CD1c-positive myeloid dendritic cell (primary cell): ENCODE measurements at regions not wholly inside any gene's neighbourhood (a gene's known extent, or its start where the extent isn't known, plus 50 kb on each side); places are given as distances from the start of the nearest gene placed in this dataset.

ENCODE experiments used
- DNase-seq: peaks from one replicate; pipeline ENCODE4 v3.0.0-alpha.2; 2016; ENCODE audit errors: extremely low spot score

DNA sequence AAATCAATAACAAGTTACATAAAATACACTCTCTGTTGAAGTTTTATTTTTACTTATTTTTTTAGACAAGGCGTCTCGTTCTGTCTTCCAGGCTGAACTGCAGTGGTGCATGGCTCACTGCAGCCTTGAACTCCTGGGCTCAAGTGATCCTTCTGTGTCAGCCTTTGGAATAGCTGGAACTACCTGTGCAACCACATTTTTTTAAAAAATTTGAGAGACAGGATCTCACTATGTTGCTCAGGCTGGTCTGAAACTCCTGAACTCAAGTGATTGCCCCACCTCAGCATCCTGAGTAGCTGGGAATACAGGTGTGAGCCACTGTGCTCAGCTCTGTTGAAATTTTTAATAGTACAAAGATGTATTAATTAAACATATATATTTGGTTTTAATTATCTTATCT is 614.3 kb upstream of the ARRDC4 start:
- no peak for DNase-seq

DNA sequence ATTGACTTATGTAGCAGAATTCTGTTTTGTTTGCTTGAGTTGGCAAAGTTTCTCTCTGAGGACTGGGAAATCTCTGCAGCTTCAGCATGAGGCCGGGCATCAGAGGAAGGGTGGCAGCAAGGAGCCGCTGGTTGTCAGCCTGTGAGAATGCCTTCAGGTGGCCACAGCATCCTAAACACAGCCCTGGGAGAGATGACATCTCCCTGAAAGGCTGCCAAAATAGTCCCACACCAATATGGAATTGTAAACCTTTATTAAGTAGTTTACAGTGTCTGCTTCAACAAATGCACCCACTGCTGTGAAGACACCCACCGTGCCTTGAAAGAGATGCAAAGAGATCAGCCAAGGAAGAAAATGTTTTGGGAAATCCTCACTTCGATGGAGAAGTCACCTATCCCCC is 609.7 kb upstream of the ARRDC4 start:
- DNase-seq: no peak

DNA sequence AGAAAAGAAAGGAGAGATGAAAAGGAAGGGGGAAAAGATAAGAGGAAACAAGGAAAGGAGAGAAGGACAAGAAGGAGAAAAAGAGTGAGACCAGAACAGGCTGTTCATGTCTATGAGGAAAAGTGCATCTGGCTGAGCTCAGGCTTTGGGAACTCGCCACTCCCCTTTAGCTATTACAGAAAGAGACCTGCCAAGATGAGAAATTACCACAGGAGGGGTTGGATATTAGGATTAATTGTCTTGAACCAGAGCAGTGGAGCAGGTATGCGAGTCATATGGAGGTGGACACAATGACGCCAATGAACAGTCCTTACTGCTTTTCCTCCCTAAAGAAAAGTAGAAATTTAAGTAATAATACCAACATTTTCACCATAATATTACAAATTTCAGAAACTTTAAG is 577.0 kb upstream of the ARRDC4 start:
- DNase-seq: no peak

DNA sequence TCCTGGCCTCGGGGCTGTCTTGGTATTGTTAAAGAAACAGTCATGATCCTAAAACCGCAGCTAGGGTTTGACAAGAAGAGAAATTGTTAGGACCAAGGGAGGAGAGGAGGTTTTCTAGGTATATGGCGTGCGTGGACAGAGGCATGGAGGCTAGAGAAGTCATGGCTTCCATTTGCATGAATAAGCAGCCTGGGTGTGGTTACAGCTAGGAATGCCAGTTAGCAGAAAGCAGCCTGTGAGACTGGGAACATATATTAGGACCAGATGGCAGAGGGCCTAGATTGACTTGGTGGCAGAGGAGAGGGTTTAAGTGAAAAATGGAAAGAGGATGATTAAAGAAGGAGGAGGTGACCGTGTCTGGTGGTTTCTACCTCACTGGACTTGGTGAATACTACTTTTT is 573.6 kb upstream of the ARRDC4 start:
- no peak for DNase-seq

DNA sequence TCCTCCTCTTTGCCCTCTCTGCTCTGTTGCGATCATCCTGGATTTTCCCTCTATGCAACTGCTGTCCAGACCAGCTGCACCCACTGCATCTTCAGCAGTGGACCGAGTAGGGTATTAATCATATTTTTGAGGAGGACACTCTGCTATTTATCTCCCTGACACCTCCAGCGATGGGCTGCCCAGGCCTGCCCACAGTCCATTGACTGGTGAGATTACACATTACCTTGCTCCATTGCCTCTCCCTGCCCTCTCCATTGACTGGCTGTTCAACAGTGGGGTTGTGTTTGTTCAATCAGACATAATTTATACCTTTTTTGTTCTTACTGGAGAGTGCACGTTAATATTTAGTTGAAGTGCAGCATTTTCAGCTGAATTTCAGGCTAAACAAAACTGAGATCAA is 559.3 kb upstream of the ARRDC4 start:
- no peak for DNase-seq

DNA sequence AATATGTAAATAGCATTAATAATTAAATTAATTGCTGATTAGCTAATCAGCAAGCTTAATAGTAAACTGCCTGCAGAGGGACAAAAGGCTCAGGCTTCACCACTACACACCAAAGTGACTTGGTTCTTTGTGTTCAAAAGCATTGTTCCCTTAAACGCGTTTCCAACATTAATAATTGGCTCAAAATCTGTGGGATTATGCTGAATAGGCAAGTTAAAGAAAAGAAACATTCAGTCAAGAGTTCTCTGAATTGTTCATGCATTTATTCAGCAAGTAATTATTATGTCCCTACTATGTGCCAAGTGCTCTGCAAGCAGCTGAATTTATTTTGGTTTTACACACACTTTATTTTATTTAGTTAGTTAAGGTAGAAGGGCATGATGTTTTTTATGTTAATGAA is 558.5 kb upstream of the ARRDC4 start:
- DNase-seq: no peak

DNA sequence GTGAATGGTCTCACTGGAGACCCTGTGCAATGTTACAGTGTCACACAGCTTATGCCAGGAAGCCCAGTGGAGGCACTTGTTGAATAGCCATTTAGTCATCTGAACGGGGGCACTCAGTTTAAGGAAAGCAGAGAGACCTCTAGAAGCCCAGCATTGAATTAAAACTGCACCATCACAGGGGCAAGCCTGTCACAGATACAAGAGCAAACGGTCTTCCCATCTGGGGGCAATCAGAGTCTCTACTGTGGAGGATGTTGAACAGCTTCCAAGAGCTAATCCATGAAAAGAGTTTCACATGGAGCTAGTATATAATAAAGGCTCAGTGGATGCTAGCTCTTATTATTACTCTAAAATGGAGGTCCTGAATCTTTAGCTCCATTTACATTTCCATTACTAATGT is 553.7 kb upstream of the ARRDC4 start:
- DNase-seq: no peak

DNA sequence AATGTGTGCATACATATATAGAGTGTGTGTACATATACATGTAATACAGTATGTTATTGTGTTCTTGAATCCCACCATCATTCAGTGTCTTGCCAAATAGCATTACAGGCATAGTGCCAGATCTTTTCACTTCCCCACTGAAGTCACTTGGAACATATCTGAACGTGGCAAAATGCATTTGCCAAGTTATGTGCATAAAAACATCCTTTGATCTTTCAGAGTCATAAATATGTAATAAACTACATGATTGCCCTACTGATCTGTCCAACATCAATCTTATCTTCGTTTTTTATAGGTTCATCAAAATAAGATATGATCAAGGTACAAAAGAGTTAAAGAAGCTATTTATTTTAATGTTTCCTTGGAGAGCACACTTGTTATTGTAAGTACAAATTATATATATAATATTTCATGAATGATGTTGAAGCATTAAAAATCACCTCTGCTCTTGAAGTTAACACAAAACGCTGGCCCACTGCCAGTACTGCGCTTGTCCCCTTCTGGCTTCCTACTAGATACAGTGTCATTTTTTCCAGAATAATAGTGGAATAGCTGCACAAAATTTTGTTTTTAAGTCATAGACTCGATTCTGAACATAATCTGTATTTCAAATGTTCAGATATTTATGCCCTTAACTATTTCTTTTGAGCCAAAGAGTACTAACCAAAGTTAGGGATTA is 549.5 kb upstream of the ARRDC4 start:
- no peak for DNase-seq

DNA sequence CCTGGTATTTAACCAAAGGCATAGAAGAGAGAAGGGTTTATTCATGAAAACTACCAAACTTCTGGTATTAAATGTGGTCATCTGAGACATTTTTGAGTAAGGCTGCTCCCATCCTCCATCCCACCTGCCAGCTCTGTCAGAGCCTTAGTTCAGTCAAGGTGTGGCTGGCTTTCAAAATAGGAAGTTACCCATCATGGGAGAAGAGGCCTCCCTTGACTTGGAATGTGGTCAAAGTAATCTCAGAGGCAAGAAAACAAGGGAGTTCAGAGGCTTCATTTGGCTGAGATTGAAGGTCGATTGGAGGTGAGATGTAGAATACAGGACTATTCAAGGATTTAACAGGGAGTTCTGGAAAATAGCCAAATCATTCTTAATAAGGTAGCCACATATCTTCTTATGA is 540.4 kb upstream of the ARRDC4 start:
- DNase-seq: no peak

DNA sequence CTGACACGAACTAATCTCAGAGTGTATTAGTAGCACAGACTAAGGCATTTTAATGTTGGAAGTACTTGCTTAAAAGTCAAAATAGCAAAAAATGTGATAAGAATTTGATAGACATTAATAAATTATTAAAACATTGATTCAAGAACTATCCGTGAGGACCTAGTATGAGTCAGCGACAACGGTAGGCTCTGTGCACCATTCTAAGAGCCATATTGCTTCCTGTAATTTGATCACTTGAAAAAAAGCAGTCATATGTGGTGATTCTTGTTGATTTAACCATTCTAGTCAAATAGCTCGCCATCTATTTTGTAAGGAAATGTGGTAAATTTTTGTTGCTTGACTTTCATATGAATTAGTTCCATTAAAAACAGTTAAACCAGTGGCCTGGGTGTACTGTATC is 534.9 kb upstream of the ARRDC4 start:
- DNase-seq: no peak

DNA sequence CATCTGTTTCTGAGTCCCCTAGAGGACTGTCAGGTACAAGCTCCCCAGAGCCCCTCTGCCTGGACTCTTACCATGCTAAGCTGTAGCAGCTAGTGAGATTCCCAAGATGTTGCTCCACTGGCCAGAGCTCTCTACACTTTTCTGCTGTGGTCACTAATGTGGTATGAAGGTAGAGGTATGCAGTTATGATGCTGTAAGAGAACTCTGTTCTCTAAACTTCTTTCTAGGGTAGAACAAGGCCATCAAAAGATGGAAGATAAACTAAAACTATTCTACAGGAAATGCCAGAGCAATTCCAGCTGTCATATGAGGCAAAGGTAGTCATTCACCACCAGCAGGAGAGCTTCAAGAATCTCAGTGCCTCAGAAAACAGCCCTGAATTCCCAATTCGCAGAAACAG is 517.4 kb upstream of the ARRDC4 start:
- DNase-seq: no peak

DNA sequence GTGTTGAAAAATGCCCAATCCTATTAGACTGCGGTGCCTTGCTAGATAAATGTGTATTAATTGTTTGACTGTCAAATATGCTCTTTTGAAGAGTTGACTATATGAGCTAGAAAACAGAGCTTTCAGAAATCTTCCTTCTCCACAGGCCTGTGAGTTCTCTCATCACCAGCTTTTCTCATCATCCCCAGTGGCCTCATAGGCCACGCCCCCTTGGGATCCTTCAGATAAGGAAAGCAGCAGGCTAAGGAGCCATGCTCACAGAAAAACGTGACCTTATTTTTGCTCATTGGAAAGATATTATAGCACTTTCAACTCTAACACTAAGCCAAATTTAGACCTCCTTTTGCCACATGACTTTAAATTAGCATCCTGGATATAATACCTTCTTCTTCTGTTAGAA is 514.4 kb upstream of the ARRDC4 start:
- no peak for DNase-seq

DNA sequence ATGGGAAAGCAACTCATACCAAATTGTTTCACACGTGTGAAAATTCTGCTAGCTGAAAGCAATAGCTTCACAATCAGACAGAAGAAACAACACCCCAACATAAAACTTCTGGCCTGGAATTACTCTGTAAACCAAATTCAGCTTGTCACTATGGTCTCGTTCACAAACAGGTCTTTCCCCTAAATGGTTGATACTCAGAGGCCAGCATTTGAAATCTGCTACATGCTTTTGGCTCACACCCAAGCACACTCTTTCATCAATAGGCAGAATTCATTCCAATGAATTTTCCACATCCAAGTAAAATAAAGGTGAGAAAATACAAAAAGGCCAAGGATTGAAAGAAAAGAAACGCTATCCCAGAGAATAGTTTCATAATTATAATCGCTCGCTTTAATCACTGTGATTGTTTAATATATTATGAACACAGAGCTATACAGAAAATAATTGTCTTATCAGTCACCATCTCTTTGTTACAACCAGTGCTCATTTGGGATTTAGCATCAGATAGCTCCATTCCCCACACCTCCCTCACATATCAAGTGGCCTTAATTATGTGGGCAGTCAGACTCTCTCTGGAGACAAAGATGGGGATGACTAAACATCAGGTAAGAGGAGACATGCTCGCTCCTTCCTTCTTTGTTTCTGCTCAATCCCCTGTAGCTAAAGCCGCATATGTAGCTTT is 503.8 kb upstream of the ARRDC4 start:
- DNase-seq: no peak

DNA sequence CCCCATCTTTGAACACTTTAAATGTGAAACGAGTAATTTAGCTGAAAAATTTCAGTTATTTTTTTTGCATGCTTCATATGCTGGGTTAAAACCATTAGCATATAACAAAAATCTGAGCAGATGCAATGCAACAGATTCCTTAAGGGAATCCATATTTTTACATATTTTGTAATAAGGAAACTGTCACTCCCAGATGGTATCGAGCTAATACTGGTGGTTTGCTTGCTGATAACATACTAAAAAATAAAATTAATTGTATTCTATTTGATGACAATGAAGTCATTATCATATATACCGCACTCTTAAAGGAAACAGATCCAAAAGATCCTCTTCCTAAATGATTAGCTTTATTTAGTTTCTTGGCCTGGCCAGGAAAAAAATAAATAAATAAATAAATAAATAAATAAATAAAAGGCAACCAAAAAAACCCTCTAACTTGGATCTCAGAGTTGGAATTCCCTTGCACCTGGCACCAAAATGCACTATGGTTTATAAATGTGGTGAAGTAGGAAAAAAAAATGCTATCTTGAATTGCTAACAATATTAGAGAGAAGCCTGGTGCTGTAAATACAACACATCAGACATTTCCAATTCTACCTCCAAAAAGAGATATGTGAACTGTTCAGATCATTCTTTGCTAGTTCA is 503.2 kb upstream of the ARRDC4 start:
- no peak for DNase-seq

DNA sequence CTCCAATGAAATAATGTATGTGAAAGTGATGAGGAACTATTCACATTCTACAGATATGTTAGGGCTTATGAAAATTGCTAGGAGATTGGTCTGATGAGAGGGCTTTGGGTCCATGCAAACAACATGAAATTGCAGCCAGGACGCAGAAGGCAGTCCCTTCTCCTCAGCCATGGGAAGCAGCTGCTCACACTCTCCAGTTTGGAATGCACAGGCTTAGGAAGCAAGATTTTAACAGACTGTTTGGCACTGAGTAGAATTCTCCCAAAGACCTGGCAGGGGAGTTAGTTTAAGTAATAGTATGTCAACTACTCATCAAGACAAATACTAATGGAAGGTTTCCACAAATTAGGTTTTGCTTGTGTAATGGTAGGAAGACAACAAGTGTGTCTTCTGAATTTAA is 500.7 kb upstream of the ARRDC4 start:
- DNase-seq: no peak

DNA sequence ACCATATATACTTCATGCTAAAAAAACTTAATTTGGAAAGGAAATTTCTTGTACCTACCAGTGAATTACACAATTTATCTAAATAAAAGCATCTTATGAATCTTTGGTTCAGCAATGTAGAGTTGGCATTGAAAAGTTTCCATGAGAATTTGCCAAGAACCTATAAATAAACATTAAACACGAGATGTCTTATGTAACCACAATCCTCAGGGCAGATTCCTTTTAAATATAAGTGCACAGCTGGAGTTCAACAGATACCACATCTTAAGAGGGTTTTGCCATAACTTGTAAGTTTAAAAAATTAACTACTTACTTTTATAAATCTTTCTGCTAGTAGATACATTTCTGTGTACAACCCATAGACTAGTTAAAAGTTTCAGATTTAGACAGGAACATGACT is 499.3 kb upstream of the ARRDC4 start:
- DNase-seq: no peak

DNA sequence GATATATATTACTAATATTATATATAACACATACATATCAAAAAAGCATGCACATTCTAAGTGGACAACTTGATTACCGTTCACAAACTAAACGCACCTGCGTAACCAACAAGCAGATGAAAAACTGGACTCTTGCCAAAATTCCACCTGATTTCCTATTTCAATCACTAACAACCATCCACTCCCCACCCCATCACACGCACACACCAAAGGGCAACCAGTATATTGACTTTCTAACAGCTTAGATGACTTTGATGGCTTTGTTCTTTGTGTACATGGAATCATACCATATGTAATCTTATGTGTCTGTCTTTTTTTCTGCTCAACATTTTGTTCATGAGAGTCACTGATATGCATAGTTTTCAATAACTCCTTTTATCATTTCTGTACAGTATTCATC is 496.8 kb upstream of the ARRDC4 start:
- DNase-seq: no peak

DNA sequence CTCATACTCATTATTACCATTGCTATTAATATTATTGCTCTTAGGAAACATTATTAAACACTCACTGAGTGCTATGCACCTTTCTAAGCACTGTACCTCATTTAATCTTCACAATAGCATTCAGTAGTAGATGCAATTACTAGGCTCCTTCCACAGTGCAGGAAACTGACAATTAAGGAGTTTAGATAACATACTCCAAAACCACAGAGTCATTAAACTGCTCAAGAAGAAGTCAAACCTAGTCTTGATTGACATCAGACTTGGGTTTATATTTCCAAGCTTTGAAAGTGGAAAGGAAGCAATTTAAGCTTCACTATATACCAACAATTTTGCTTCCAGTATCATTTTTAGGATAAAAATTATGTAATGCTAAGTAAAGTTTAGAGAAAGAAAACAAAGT is 490.1 kb upstream of the ARRDC4 start:
- no peak for DNase-seq

DNA sequence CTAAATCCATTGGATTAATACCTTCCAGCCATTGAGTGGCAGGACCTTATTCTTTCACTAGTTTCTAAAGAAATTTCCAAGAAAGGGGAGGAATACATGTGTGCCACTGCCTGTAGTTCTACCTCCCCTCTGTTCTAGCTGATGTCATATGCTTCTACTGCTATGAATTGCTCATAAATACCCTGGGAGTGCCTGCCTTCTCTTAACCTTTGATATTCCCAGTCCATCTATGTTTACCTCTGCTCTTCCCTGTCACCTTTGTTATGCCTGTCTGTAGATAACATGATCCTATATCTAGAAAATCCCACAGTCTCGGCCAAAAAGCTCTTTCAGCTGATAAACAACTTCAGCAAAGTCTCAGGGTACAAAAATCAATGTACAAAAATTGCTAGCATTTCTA is 486.9 kb upstream of the ARRDC4 start:
- no peak for DNase-seq

DNA sequence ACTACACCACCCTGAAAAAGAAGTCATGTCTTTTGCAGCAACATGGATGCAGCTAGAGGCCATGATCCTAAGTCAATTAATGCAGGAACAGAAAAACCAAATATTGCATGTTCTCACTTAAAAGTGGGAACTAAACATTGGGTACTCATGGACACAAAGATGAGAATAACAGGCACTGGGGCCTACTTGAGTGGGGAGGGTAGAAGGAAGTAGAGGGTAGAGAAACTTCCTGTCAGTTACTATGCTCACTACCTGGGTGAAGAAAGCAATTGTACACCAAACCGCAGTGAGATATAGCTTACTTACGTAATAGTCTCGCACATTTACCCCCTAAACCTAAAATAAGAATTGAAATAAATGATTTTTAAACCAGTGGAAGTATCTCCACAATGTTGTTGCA is 480.5 kb upstream of the ARRDC4 start:
- no peak for DNase-seq

DNA sequence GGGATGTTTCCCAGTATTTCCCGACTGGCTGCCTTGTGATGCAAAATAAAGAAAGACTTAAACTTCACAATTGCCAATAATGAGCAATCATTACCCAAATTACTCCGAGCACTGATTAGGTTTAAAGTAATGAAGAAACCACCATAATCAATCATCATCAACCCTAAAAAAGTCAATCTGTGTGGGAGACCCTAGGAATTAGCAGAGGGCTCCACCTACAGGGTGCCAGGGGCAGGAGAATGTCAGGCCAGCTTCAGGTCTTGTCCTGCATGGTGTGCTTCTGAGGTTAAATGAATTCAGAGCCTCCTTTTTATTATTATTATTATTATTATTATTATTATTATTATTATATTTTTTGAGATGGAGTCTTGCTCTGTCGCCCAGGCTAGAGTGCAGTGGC is 478.0 kb upstream of the ARRDC4 start:
- DNase-seq: no peak

DNA sequence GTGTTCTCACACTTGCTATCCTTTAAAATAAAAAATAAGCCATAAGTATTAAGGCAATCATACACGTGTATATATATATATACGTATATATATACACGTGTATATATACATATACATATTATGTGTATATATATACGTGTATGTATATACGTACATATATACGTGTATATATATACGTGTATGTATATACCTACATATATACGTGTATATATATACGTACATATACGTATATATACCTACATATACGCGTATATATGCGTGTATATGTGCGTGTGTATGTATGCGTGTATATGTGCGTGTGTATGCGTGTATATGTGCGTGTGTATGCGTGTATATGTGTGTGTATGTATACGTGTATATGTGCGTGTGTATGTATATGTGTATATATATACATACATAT is 477.3 kb upstream of the ARRDC4 start:
- DNase-seq: no peak

DNA sequence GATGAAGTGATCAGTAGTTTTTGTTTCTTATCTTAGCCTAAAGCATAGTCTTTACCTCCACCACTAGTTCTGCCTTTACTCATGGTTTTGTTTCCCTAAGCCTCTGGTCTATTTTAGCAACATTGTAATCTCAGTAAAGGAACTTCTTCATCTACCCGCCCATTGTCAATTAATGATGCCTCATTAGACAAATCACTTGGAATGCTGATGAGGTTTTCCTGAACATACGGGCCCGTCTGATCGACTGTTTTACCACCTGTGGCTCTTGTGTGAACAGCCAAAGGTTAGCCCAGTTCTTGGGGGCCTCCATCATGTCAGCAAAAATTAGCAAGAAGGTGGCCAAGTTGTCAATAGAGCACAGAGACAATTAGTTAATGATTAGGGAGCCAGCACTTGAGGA is 470.1 kb upstream of the ARRDC4 start:
- DNase-seq: no peak

DNA sequence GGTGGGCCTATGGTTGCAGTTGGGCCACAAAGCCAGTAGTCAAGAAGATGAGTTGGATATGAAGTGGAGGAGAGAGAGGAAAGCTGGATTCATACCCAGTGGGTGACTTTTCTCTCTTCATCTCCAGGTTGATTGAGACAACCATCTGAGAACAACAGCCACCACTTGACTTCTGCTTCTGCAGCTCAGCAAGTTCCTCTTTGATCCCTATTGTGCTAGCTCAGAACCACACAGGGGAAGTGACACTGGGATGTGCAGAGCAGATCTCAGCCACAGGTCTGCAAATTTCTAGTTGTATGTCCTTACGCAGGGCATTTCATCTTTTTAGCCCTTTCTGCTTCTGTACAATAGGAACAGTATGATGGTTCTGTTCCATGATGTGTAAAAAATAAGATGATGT is 459.2 kb upstream of the ARRDC4 start:
- DNase-seq: peak; percentile 78
